GM12873 (cell line): ENCODE measurements at regions not wholly inside any gene's neighbourhood (a gene's known extent, or its start where the extent isn't known, plus 50 kb on each side); places are given as distances from the start of the nearest gene placed in this dataset.

Experiments used
- TF ChIP-seq, protein P1 (sequence below): IDR thresholded peaks from 2 replicates; pipeline ENCODE4 v1.5.1; 2012; ENCODE audit warnings: low read depth, mild to moderate bottlenecking, moderate library complexity, low read length, control low read depth; ENCODE audit not compliant: insufficient read depth; ENCODE audit errors: missing control alignments

DNA sequence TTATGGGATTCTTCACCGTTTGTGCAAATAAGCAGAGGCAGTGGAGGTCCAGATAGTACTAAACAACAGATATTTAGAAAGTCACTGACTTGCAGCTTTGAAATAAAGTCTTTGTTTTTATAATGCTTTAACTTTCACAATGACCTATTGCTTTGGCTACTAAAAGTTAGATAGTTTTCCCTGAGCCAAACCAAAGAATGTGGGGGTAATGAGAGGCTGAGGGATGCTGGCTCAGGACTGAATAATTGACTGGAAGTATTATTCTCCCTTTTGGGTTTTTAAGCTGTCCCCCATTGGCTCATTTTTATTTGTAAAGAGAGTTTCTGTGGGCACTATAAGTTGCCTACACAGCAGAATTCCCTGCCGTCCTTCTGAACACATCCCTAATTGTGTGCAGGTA is 99.2 kb upstream of the ACTBL2 start:
- TF ChIP-seq, protein P1, sequence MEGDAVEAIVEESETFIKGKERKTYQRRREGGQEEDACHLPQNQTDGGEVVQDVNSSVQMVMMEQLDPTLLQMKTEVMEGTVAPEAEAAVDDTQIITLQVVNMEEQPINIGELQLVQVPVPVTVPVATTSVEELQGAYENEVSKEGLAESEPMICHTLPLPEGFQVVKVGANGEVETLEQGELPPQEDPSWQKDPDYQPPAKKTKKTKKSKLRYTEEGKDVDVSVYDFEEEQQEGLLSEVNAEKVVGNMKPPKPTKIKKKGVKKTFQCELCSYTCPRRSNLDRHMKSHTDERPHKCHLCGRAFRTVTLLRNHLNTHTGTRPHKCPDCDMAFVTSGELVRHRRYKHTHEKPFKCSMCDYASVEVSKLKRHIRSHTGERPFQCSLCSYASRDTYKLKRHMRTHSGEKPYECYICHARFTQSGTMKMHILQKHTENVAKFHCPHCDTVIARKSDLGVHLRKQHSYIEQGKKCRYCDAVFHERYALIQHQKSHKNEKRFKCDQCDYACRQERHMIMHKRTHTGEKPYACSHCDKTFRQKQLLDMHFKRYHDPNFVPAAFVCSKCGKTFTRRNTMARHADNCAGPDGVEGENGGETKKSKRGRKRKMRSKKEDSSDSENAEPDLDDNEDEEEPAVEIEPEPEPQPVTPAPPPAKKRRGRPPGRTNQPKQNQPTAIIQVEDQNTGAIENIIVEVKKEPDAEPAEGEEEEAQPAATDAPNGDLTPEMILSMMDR = no peak

DNA sequence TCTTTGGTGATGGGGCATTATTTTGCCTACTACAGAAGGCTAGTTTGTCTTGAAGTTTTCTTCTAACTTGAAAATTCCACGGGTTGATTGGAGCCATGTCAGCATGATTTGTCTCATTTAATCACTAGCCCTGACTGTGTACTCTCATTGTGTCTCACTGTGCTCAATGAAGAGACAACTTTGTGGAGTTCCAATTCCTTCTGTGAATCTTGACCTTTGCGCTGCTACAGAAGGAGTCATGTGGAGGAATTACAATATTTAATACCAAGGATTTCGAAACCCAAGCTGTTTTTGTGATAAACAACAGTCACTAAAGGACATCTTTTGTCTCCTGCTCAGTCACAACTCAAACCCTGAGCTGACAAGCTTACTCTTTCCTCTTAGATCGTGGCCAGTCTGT is 98.6 kb upstream of the ACTBL2 start:
- TF ChIP-seq, protein P1 = no peak

DNA sequence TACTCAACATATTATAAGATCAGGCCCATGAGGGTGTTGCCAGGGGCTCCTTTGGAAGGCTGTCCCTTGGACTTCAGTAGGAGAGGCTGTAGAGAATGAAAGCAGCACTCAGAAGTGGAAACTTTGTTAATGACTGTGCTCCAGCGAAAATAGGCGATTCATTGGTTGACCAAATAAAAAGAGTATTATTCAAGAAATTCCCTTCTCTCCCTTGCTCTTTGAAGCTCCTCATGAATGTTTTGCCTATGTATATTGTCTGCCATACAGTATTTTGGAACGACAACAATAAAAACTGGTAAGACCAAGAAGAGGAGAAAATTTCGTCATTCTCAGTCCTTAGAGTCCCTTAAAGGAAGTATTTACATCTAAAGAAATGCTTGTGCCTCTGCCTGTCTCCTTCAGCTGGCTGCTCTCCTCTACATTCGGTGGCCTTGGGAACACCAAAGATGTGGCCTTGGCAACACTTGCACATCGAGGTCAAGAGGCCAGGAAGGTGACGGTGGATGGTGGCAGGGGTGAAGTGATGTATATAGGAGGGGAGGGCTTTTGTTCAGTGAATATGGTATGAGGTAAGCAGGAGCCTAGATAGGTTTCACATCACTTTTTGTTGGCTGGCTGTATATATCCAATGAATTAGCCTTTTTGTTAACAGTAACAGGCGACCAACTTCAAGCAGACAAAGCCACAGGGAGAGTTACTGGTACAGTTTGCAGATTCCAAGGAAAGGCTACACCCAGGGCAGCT is 95.0 kb upstream of the ACTBL2 start:
- TF ChIP-seq, protein P1 = no peak

DNA sequence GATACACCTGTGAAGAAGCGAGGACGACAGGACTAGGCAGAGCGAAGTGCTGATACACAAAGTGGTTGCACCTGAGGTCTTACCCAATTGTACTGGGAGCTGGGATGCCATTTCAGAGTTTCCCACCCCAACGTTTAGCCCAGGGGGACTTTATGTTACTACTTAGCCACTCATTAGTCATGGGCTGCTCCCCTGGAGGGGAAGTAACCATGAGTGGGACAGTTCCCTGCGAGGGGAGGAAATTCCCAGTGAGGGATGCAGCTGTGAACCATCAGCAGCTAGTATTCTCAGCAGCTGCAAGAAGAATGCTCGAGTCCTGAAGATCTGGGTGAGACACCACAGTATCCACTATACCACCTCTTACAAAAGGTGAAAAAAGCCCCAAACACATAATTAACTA is 93.7 kb upstream of the ACTBL2 start:
- TF ChIP-seq, protein P1 = no peak

DNA sequence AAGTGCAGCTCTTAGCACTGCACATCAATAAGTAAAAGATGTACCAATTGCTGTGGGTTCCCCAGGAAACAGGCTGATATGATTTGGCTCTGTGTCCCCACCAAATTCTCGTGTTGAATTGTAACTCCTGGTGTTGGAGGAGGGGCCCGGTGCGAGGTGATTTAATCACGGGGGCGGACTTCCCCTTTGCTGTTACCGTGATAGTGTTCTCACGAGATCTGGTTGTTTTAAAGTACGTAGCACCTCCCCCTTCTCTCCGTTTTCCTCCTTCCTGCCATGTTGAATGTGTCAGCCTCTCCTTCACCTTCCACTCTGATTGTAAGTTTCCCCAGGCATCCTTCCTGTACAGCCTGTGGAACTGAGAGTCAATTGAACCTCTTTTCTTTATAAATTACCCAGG is 93.2 kb upstream of the ACTBL2 start:
- TF ChIP-seq, protein P1 = no peak

DNA sequence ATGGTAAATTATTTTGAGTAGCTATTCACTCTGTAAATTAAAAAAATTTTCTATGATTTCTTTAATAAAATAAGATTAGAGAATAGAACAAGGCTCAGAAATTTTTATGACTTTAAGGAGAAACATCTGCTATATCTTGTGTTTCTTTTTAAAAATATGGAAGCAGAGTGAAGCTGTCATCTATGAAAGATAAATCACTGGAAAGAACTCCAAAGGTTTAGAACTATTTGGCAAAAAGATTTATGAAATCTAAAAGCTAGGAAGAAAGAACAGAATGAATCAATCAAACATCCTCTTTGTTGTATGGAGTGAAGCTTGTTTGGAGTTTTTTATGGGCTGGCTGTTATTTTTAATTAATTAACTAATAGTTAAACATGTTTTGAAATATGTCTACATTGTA is 89.8 kb upstream of the ACTBL2 start:
- TF ChIP-seq, protein P1 = no peak

DNA sequence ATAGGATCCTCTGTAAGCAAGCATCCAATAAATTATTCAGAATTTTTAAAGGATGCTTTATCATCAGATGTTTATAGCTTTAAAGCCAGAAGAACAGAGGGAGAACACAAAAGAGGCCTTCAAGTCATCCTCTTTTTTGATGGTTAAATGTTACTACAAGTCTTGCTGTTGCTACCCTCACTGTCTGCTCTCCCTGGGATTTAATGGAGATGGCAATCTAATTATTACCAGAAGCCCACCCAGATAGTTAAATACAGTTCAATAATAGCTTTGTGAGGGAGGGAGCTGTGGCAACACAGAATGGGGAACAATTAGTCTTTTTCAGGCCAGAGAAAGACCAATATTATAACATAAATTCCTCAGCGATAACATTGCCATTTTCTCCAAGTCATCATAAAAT is 87.0 kb upstream of the ACTBL2 start:
- TF ChIP-seq, protein P1 = no peak
